Spleen (tissue), 7 donors: ENCODE measurements at regions not wholly inside any gene's neighbourhood (a gene's known extent, or its start where the extent isn't known, plus 50 kb on each side); places are given as distances from the start of the nearest gene placed in this dataset.

Experiments
- CTCF ChIP-seq, 11 experiments: fragments of 200-600 bp in 7 of 11; fragments of 450-650 bp in 4 of 11; sonication (generic) in 4 of 11; IDR thresholded peaks in 8 of 11; conservative IDR thresholded peaks in 3 of 11; 1 replicate in 7 of 11; 2 replicates in 4 of 11; pipeline versions ENCODE4 v1.4.0 to v1.8.0; 2016 to 2021; ENCODE audit warnings: antibody characterized with exemption in 11 of 11, inconsistent platforms in 4 of 11, mild to moderate bottlenecking in 1 of 11
- POLR2A ChIP-seq, 3 donors: fragments of 450-650 bp; IDR thresholded peaks; one replicate each; pipeline ENCODE4 v1.5.1; 2017; ENCODE audit warnings: antibody characterized with exemption in 3 of 3, mild to moderate bottlenecking in 1 of 3
- donor health status: DM: no; HTN: no; CAD: no; lungs with moderate emphysema.
- donor health status: DM: no; HTN: no; CAD: no.
- donor health status: DM: no; HTN: no; CAD: no.

DNA sequence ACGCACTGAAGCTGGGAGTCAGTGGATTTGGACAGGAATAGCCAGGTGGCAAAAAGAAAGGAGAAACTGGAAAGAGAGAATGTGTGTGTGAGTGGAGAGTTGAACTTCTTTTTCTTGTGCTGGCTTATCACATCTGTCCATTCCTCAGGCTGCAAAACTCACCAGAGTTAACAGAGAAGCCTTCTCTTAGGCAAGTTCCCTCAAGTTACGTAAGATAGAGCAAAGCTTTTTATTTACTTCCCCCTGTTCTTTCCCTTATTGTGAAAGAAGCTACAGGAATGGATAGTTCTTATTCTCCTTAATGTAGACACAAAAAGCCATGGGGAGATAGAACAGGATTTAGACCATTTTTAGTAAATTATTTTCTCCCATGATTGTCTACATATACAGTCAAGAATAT is 188.6 kb downstream of the BMP2 start:
- no peak for TF ChIP-seq CTCF (IDR thresholded peaks at IDR 0.05 in 8 of 11, conservative IDR thresholded peaks at IDR 0.05 in 3 of 11)
- TF ChIP-seq POLR2A (IDR thresholded peaks at IDR 0.05) = no peak
